ENCODE measurements at regions not wholly inside any gene's neighbourhood (a gene's known extent, or its start where the extent isn't known, plus 50 kb on each side); places are given as distances from the start of the nearest gene placed in this dataset.

GRCh38 chr17:36682773-36683172, 81.4 kb downstream of the MRM1 start:
- H3K56ac ChIP-seq (replicated peaks; ENCODE audit: insufficient read length, low read depth, low read length), result no peak overlapping the region
- H3K23me2 ChIP-seq (ENCODE audit: low read depth, low read length), result no peaks in the 10 kb centered on the region
- no peaks in the 10 kb centered on the region for H3K79me1 ChIP-seq (ENCODE audit: low read depth, low read length)
- peaks cover 2 to 24% (median 15%) of the 10 kb centered on the region in 4 experiments for H3K4me1 ChIP-seq (replicated peaks in 1 of 4; ENCODE audit: control insufficient read depth in 3 of 4, insufficient read depth in 4 of 4, low read length in 3 of 4)
- no peaks in the 10 kb centered on the region for H3K79me2 ChIP-seq (ENCODE audit: control insufficient read depth in 1 of 2, insufficient read depth in 2 of 2, low read length in 2 of 2)
- 92% methylated on average over 7 of the region's 7 CpGs; no CpG with 5 or more reads in 1 of the 2 experiments for WGBS, 2 experiments (ENCODE audit: extremely low coverage in 1 of 2, insufficient coverage in 1 of 2, insufficient read length in 1 of 2, insufficient replicate concordance in 2 of 2, low coverage in 1 of 2, low lambda C conversion rate in 2 of 2, missing lambda C conversion rate in 1 of 2)
- no peak overlapping the region for H2BK20ac ChIP-seq (ENCODE audit: low read length)
- H3K4me3 ChIP-seq (ENCODE audit: extremely low read depth in 1 of 4, insufficient read depth in 2 of 4, low read depth in 3 of 4, low read length in 4 of 4), result no peak overlapping the region
- no peak overlapping the region for H2BK5ac ChIP-seq (ENCODE audit: low read depth, low read length)
- POLR2A ChIA-PET (ENCODE audit: partially characterized antibody), result interaction anchor here (0.8 to 1.4 kb wide), 3 partner anchors 11 to 20 kb away, joined by 3 to 6 read pairs (median 3); no protein-coding TSS in a partner anchor
- H4K20me1 ChIP-seq (replicated peaks in 1 of 2; ENCODE audit: control insufficient read depth in 1 of 2, insufficient read depth in 2 of 2, low read length in 2 of 2), result peaks cover 0 to 1% of the 10 kb centered on the region in 2 experiments
- H4K91ac ChIP-seq (replicated peaks; ENCODE audit: insufficient read length, low read length), result no peak overlapping the region
- no peak overlapping the region for H2BK12ac ChIP-seq (ENCODE audit: low read depth, low read length)
- no peak overlapping the region for H3K14ac ChIP-seq (ENCODE audit: insufficient read length)
- CTCF ChIA-PET (ENCODE audit: partially characterized antibody), result interaction anchor here (0.9 to 3.2 kb wide), 6 partner anchors 23 to 166 kb away, joined by 3 to 15 read pairs (median 4); no protein-coding TSS in a partner anchor
- TF ChIP-seq KDM4A (IDR thresholded peaks at IDR 0.05; ENCODE audit: low read depth, low read length, severe bottlenecking), result no peak
- no peak overlapping the region for H3K27ac ChIP-seq (ENCODE audit: low read depth, low read length)
- H3K4ac ChIP-seq (replicated peaks; ENCODE audit: insufficient read length, low read depth, low read length), result no peak overlapping the region
- no peak overlapping the region for H3K23ac ChIP-seq (ENCODE audit: insufficient read length)
- H3K27me3 ChIP-seq (replicated peaks in 1 of 4; ENCODE audit: control insufficient read depth in 3 of 4, extremely low read depth in 1 of 4, insufficient read depth in 3 of 4, low read length in 3 of 4), result no peaks in the 10 kb centered on the region
- no peak overlapping the region for H3K9ac ChIP-seq (replicated peaks in 1 of 4; ENCODE audit: extremely low read depth in 1 of 4, low read depth in 3 of 4, low read length in 3 of 4)
- H2AK5ac ChIP-seq (ENCODE audit: low read depth, low read length), result no peak overlapping the region
- H4K5ac ChIP-seq (ENCODE audit: insufficient read length, low read depth, low read length), result no peak overlapping the region
- no peak overlapping the region for H3K4me2 ChIP-seq (ENCODE audit: insufficient read depth in 1 of 2, low read depth in 2 of 2, low read length in 2 of 2)
- H2AFZ ChIP-seq (ENCODE audit: low read length), result no peak overlapping the region
- H3K18ac ChIP-seq (ENCODE audit: extremely low read depth, low read length), result no peak overlapping the region
- H2BK120ac ChIP-seq (replicated peaks; ENCODE audit: low read depth, low read length), result no peak overlapping the region
- DNase-seq (ENCODE audit: low read depth in 1 of 2, low spot score in 2 of 2), result no peak
- no peak overlapping the region for H2BK15ac ChIP-seq (ENCODE audit: low read length)
- no peak overlapping the region for H4K8ac ChIP-seq (ENCODE audit: extremely low read depth, insufficient read depth, low read length)
- H3K36me3 ChIP-seq (ENCODE audit: control insufficient read depth in 2 of 4, insufficient read depth in 4 of 4, low read length in 3 of 4), result no peaks in the 10 kb centered on the region
- no peaks in the 10 kb centered on the region for H3K9me3 ChIP-seq (ENCODE audit: insufficient read depth in 2 of 2, low read depth in 1 of 2, low read length in 1 of 2)
- FAIRE-seq, result no peak
